Small intestine (tissue), 7 donors: ENCODE measurements at regions not wholly inside any gene's neighbourhood (a gene's known extent, or its start where the extent isn't known, plus 50 kb on each side); places are given as distances from the start of the nearest gene placed in this dataset.

ENCODE experiments used
- DNase-seq, 2 donors: peaks; one replicate each; pipeline versions ENCODE4 v3.0.0 to v3.0.0-alpha.2; 2013
- FAIRE-seq: peaks from 2 replicates; lab custom pipeline; 2012; peaks lifted over from hg19 to GRCh38; lab: Jason Lieb, UNC
- H3K27ac ChIP-seq, 3 donors: one replicate each; pipeline ENCODE4 v1.5.1; 2013; ENCODE audit warnings: low read length in 2 of 3, mild to moderate bottlenecking in 2 of 3, control low read depth in 1 of 3, inconsistent platforms in 1 of 3, low read depth in 1 of 3, moderate library complexity in 1 of 3
- H3K27me3 ChIP-seq, 3 donors: one replicate each; pipeline ENCODE4 v1.6.1; 2013; ENCODE audit warnings: low read length in 3 of 3, inconsistent platforms in 1 of 3; ENCODE audit not compliant: control insufficient read depth in 3 of 3, insufficient read depth in 3 of 3
- H3K36me3 ChIP-seq, 3 donors: one replicate each; pipeline ENCODE4 v1.6.1; 2013; ENCODE audit warnings: low read length in 3 of 3, inconsistent platforms in 1 of 3, low read depth in 1 of 3, mild to moderate bottlenecking in 1 of 3, moderate library complexity in 1 of 3; ENCODE audit not compliant: control insufficient read depth in 3 of 3, insufficient read depth in 2 of 3
- H3K4me1 ChIP-seq, 3 donors: one replicate each; pipeline ENCODE4 v1.6.1; 2013; ENCODE audit warnings: low read length in 2 of 3, inconsistent platforms in 1 of 3, low read depth in 1 of 3, mild to moderate bottlenecking in 1 of 3, moderate library complexity in 1 of 3; ENCODE audit not compliant: control insufficient read depth in 3 of 3, insufficient read depth in 2 of 3
- H3K4me3 ChIP-seq, 3 donors: one replicate each; pipeline ENCODE4 v1.5.1; 2013; ENCODE audit warnings: low read length in 3 of 3, control low read depth in 1 of 3, inconsistent platforms in 1 of 3, low read depth in 1 of 3, mild to moderate bottlenecking in 1 of 3, moderate library complexity in 1 of 3
- H3K9me3 ChIP-seq, 2 donors: one replicate each; pipeline ENCODE4 v1.6.1; 2013; ENCODE audit warnings: low read depth in 1 of 2, low read length in 1 of 2; ENCODE audit not compliant: control insufficient read depth in 2 of 2, insufficient read depth in 1 of 2
- WGBS, 3 donors: extraction: QIAGEN DNeasy Blood & Tissue Kit; methylation state at CpG; one replicate each; pipeline ENCODE4 v1.1.7; 2013; 5-methylcytosine and 5-hydroxymethylcytosine counted together
- donor health status: healthy with polysubstance abuse.
- donor health status: control.
- donor health status: control.
- donor health status: Bipolar disorder and iron deficiency.
- donor health status: healthy.

- FAIRE-seq = no peak
- Histone ChIP-seq H3K27ac (no peak overlapping the region), H3K36me3 (no peaks in the 10 kb centered on the region), H3K9me3 (no peaks in the 10 kb centered on the region), H3K4me3 (no peak overlapping the region), H3K4me1 (no peaks in the 10 kb centered on the region), H3K27me3 (peaks cover 0 to 4% (median 2%) of the 10 kb centered on the region in 3 donors)
- 53 to 75% (median 64%) methylated on average over 2 of the region's 2 CpGs for WGBS, 3 donors
- DNase-seq = no peak
Measured at GRCh38 chr6:98782772-98783171, 51.6 kb upstream of the POU3F2 start.

- H3K36me3 ChIP-seq = no peaks in the 10 kb centered on the region
- no peak overlapping the region for H3K27ac ChIP-seq
- no peak overlapping the region for H3K4me3 ChIP-seq
- 71 to 75% (median 74%) methylated on average over 2 of the region's 2 CpGs for WGBS, 3 donors
- H3K27me3 ChIP-seq = peaks cover 0 to 11% (median 2%) of the 10 kb centered on the region in 3 donors
- DNase-seq (no peak), FAIRE-seq (no peak)
- no peaks in the 10 kb centered on the region for H3K9me3 ChIP-seq
- no peaks in the 10 kb centered on the region for H3K4me1 ChIP-seq
Measured at GRCh38 chr6:98783578-98783977, 50.8 kb upstream of the POU3F2 start.
